ENCODE measurements at regions not wholly inside any gene's neighbourhood (a gene's known extent, or its start where the extent isn't known, plus 50 kb on each side); places are given as distances from the start of the nearest gene placed in this dataset.

- H3K4me3 ChIP-seq (replicated peaks; ENCODE audit: insufficient read depth, low read length), result no peak overlapping the region
- no peaks in the 10 kb centered on the region for H3K27me3 ChIP-seq (ENCODE audit: insufficient read depth, poor library complexity, severe bottlenecking)
- no peak overlapping the region for H3K27ac ChIP-seq (replicated peaks)
- TF ChIP-seq CTCF (IDR thresholded peaks at IDR 0.05; ENCODE audit: insufficient read depth, low read length) (no peak), GABPA (IDR thresholded peaks at IDR 0.05; ENCODE audit: low read depth) (no peak), SPI1 (IDR thresholded peaks at IDR 0.05; ENCODE audit: borderline replicate concordance, low read depth) (no peak), POLR2AphosphoS5 (IDR thresholded peaks at IDR 0.05; ENCODE audit: low read depth) (no peak)
- TF ChIP-seq, protein P1, sequence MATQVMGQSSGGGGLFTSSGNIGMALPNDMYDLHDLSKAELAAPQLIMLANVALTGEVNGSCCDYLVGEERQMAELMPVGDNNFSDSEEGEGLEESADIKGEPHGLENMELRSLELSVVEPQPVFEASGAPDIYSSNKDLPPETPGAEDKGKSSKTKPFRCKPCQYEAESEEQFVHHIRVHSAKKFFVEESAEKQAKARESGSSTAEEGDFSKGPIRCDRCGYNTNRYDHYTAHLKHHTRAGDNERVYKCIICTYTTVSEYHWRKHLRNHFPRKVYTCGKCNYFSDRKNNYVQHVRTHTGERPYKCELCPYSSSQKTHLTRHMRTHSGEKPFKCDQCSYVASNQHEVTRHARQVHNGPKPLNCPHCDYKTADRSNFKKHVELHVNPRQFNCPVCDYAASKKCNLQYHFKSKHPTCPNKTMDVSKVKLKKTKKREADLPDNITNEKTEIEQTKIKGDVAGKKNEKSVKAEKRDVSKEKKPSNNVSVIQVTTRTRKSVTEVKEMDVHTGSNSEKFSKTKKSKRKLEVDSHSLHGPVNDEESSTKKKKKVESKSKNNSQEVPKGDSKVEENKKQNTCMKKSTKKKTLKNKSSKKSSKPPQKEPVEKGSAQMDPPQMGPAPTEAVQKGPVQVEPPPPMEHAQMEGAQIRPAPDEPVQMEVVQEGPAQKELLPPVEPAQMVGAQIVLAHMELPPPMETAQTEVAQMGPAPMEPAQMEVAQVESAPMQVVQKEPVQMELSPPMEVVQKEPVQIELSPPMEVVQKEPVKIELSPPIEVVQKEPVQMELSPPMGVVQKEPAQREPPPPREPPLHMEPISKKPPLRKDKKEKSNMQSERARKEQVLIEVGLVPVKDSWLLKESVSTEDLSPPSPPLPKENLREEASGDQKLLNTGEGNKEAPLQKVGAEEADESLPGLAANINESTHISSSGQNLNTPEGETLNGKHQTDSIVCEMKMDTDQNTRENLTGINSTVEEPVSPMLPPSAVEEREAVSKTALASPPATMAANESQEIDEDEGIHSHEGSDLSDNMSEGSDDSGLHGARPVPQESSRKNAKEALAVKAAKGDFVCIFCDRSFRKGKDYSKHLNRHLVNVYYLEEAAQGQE (IDR thresholded peaks at IDR 0.05; ENCODE audit: insufficient replicate concordance, low read depth), result no peak
- DNase-seq (ENCODE audit: low read depth in 1 of 2, low spot score in 1 of 2), result no peak
Observed at GRCh38 chr5:109487753-109488420, 78.1 kb upstream of the PJA2 start.

DNA sequence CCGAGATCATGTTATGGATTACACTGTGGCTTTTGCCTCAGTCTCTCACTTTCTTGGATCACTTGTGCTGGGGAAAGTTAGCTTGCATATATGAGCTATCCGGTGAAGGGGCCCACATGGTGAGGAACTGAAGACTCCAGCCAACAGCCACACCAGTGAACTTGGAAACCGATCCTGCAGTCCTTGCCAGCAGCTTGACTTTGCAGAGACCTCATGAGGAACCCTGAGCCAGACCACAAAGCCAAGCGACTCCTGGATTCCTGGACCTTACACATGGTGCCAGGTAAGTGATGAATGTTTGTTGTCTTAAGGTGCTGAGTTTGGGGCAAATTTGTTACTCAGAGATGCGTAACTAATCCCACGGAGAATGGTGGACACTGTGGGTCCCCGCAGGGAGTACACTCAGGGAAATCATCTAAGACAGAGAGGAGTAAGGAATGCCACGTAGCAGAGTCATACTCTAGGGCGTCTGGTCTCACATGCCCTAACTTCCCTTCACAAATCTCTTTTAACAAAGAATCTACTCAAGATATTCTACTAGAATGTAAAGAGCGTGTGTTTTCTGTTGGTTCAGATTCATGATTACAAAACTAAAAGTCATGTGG, 76.5 kb upstream of the PJA2 start:
- TF ChIP-seq GABPA (IDR thresholded peaks at IDR 0.05; ENCODE audit: low read depth) (no peak), CTCF (IDR thresholded peaks at IDR 0.05; ENCODE audit: insufficient read depth, low read length) (no peak)
- H3K27ac ChIP-seq (replicated peaks), result no peak overlapping the region

GRCh38 chr5:109485030-109485429, 75.3 kb upstream of the PJA2 start:
- no peaks in the 10 kb centered on the region for H3K27me3 ChIP-seq (ENCODE audit: insufficient read depth, poor library complexity, severe bottlenecking)
- DNase-seq (ENCODE audit: low read depth in 1 of 2, low spot score in 1 of 2), result no peak
- TF ChIP-seq POLR2AphosphoS5 (IDR thresholded peaks at IDR 0.05; ENCODE audit: low read depth), result no peak
- no peak for TF ChIP-seq CTCF (IDR thresholded peaks at IDR 0.05; ENCODE audit: insufficient read depth, low read length)
- TF ChIP-seq GABPA (IDR thresholded peaks at IDR 0.05; ENCODE audit: low read depth), result no peak
- TF ChIP-seq, protein P1 (IDR thresholded peaks at IDR 0.05; ENCODE audit: insufficient replicate concordance, low read depth), result no peak
- no peak for TF ChIP-seq SPI1 (IDR thresholded peaks at IDR 0.05; ENCODE audit: borderline replicate concordance, low read depth)
- H3K4me3 ChIP-seq (replicated peaks; ENCODE audit: insufficient read depth, low read length), result no peak overlapping the region
- no peak overlapping the region for H3K27ac ChIP-seq (replicated peaks)

More for the DNA sequence above, 76.5 kb upstream of the PJA2 start:
- Histone ChIP-seq H3K4me3 (replicated peaks; ENCODE audit: insufficient read depth, low read length) (no peak overlapping the region), H3K27me3 (ENCODE audit: insufficient read depth, poor library complexity, severe bottlenecking) (no peaks in the 10 kb centered on the region)
- DNase-seq (ENCODE audit: low read depth in 1 of 2, low spot score in 1 of 2), result no peak

Data from HL-60 (cell line).